ENCODE measurements at regions not wholly inside any gene's neighbourhood (a gene's known extent, or its start where the extent isn't known, plus 50 kb on each side); places are given as distances from the start of the nearest gene placed in this dataset.
"Not testable (repeated sequence)": the region's sequence is repeated elsewhere in the genome, so short reads cannot be mapped to it uniquely, and the experiment has no call there.

GRCh38 chr4:72702948-72703347 lies 133.9 kb upstream of the ADAMTS3 start:
- WGBS, 2 donors: 55 to 59% methylated on average over 3 of the region's 3 CpGs
- Histone ChIP-seq H3K27ac (no peak overlapping the region), H3K27me3 (no peaks in the 10 kb centered on the region), H3K36me3 (no peaks in the 10 kb centered on the region), H3K4me1 (peaks cover 0 to 3% (median 0%) of the 10 kb centered on the region in 4 donors), H3K4me3 (no peak overlapping the region), H3K9me3 (no peaks in the 10 kb centered on the region)
- ATAC-seq (ENCODE audit: low FRiP score in 2 of 2): no peak
- no peak for DNase-seq
- no peak for TF ChIP-seq POLR2AphosphoS5 (IDR thresholded peaks at IDR 0.05)
- TF ChIP-seq POLR2A (IDR thresholded peaks at IDR 0.05): no peak

- peaks cover 0 to 3% (median 0%) of the 10 kb centered on the region in 4 donors for H3K4me1 ChIP-seq
- ATAC-seq (ENCODE audit: low FRiP score in 2 of 2) (peak in 1 of 2 donors; percentile 80), DNase-seq (no peak)
Observed at GRCh38 chr4:72701987-72702819, 133.2 kb upstream of the ADAMTS3 start.

GRCh38 chr4:72690771-72691170 lies 121.8 kb upstream of the ADAMTS3 start:
- Histone ChIP-seq H3K4me1 (no peaks in the 10 kb centered on the region), H3K4me3 (no peak overlapping the region), H3K27ac (no peak overlapping the region), H3K27me3 (no peaks in the 10 kb centered on the region), H3K9me3 (no peaks in the 10 kb centered on the region), H3K36me3 (no peaks in the 10 kb centered on the region)
- TF ChIP-seq POLR2A (IDR thresholded peaks at IDR 0.05) (no peak), EP300 (IDR thresholded peaks at IDR 0.05) (no peak), POLR2AphosphoS5 (IDR thresholded peaks at IDR 0.05) (no peak), CTCF (IDR thresholded peaks at IDR 0.05) (no peak)
- DNase-seq (no peak), ATAC-seq (ENCODE audit: low FRiP score in 2 of 2) (no peak)
- 37 to 39% methylated on average over 1 of the region's 1 CpG for WGBS, 2 donors

More at GRCh38 chr4:72701987-72702819, 133.2 kb upstream of the ADAMTS3 start:
- no peaks in the 10 kb centered on the region for H3K27me3 ChIP-seq
- H3K36me3 ChIP-seq: no peaks in the 10 kb centered on the region
- TF ChIP-seq EP300 (IDR thresholded peaks at IDR 0.05) (no peak), CTCF (IDR thresholded peaks at IDR 0.05) (peak; percentile 21 to 63 (median 46))
- H3K9me3 ChIP-seq: no peaks in the 10 kb centered on the region
- peak overlapping the region in 3 of 4 donors; percentile 15 to 46 (median 41) for H3K4me3 ChIP-seq
- WGBS, 2 donors: 17 to 18% methylated on average over 7 of the region's 7 CpGs
- no peak overlapping the region for H3K27ac ChIP-seq

- Histone ChIP-seq H3K27ac (no peak overlapping the region), H3K36me3 (no peaks in the 10 kb centered on the region), H3K4me1 (no peaks in the 10 kb centered on the region), H3K27me3 (no peaks in the 10 kb centered on the region), H3K4me3 (no peak overlapping the region), H3K9me3 (no peaks in the 10 kb centered on the region)
- TF ChIP-seq CTCF (IDR thresholded peaks at IDR 0.05) (no peak), POLR2AphosphoS5 (IDR thresholded peaks at IDR 0.05) (no peak), EP300 (IDR thresholded peaks at IDR 0.05) (no peak), POLR2A (IDR thresholded peaks at IDR 0.05) (no peak)
- DNase-seq (no peak), ATAC-seq (ENCODE audit: low FRiP score in 2 of 2) (no peak)
- 83 to 88% methylated on average over 1 of the region's 1 CpG for WGBS, 2 donors
Observed at GRCh38 chr4:72689923-72690322, 120.9 kb upstream of the ADAMTS3 start.

GRCh38 chr4:72686390-72686789 lies 117.4 kb upstream of the ADAMTS3 start:
- 83 to 85% methylated on average over 2 of the region's 2 CpGs for WGBS, 2 donors
- not testable (repeated sequence) for H3K4me1 ChIP-seq; H3K4me3 ChIP-seq; DNase-seq; H3K36me3 ChIP-seq; H3K27me3 ChIP-seq; H3K27ac ChIP-seq; ATAC-seq (ENCODE audit: low FRiP score in 2 of 2); H3K9me3 ChIP-seq

GRCh38 chr4:72679666-72680065 lies 110.6 kb upstream of the ADAMTS3 start:
- no peak overlapping the region for H3K27ac ChIP-seq
- no peaks in the 10 kb centered on the region for H3K9me3 ChIP-seq
- no peaks in the 10 kb centered on the region for H3K27me3 ChIP-seq
- ATAC-seq (ENCODE audit: low FRiP score in 2 of 2) (no peak), DNase-seq (no peak)
- H3K4me1 ChIP-seq: no peaks in the 10 kb centered on the region
- TF ChIP-seq EP300 (IDR thresholded peaks at IDR 0.05): no peak
- no peak for TF ChIP-seq POLR2AphosphoS5 (IDR thresholded peaks at IDR 0.05)
- TF ChIP-seq POLR2A (IDR thresholded peaks at IDR 0.05): no peak
- no peak for TF ChIP-seq CTCF (IDR thresholded peaks at IDR 0.05)
- no peaks in the 10 kb centered on the region for H3K36me3 ChIP-seq
- WGBS, 2 donors: 58 to 100% methylated on average over 1 to 2 of the region's 2 CpGs
- H3K4me3 ChIP-seq: no peak overlapping the region

Data from upper lobe of left lung (tissue), 6 donors.